Endothelial cell of hepatic sinusoid (primary cell): ENCODE measurements at regions not wholly inside any gene's neighbourhood (a gene's known extent, or its start where the extent isn't known, plus 50 kb on each side); places are given as distances from the start of the nearest gene placed in this dataset.

Source experiments
- in situ Hi-C: cut with HindIII; loops from 2 replicates; pipeline ENCODE4 v1.10.0; 2017; ENCODE audit warnings: low sequenced_read_pairs

GRCh38 chr17:74024871-74025531, 178.5 kb upstream of the RPL38 start:
- in situ Hi-C loops, result loop anchor here (5.0 kb wide), 1 partner anchor 88 kb away; no protein-coding TSS in a partner anchor

- in situ Hi-C loops, result no loop called here
Observed at GRCh38 chr17:74027444-74027843, 176.0 kb upstream of the RPL38 start.

- in situ Hi-C loops, result no loop called here
Observed at GRCh38 chr17:74028354-74029116, 174.9 kb upstream of the RPL38 start.

GRCh38 chr17:74031316-74032090, 172.0 kb upstream of the RPL38 start:
- in situ Hi-C loops, result no loop called here

GRCh38 chr17:74032222-74032621, 171.3 kb upstream of the RPL38 start:
- in situ Hi-C loops, result no loop called here

- in situ Hi-C loops, result no loop called here
Observed at GRCh38 chr17:74037320-74037719, 166.2 kb upstream of the RPL38 start.

GRCh38 chr17:74040291-74040690, 163.2 kb upstream of the RPL38 start:
- in situ Hi-C loops, result no loop called here

- in situ Hi-C loops, result no loop called here
Observed at GRCh38 chr17:74040729-74041128, 162.7 kb upstream of the RPL38 start.

GRCh38 chr17:74041869-74042640, 161.4 kb upstream of the RPL38 start:
- in situ Hi-C loops, result no loop called here

GRCh38 chr17:74042744-74043486, 160.6 kb upstream of the RPL38 start:
- in situ Hi-C loops, result no loop called here

GRCh38 chr17:74043976-74044375, 159.5 kb upstream of the RPL38 start:
- in situ Hi-C loops, result no loop called here

- in situ Hi-C loops, result no loop called here
Observed at GRCh38 chr17:74045608-74046280, 157.7 kb upstream of the RPL38 start.

- in situ Hi-C loops, result no loop called here
Observed at GRCh38 chr17:74049167-74049966, 154.1 kb upstream of the RPL38 start.

- in situ Hi-C loops, result no loop called here
Observed at GRCh38 chr17:74049967-74050458, 153.5 kb upstream of the RPL38 start.

- in situ Hi-C loops, result no loop called here
Observed at GRCh38 chr17:74051348-74051747, 152.1 kb upstream of the RPL38 start.

- in situ Hi-C loops, result no loop called here
Observed at GRCh38 chr17:74052993-74053711, 150.3 kb upstream of the RPL38 start.

- in situ Hi-C loops, result no loop called here
Observed at GRCh38 chr17:74053712-74054078, 149.8 kb upstream of the RPL38 start.

- in situ Hi-C loops, result no loop called here
Observed at GRCh38 chr17:74054249-74054648, 149.2 kb upstream of the RPL38 start.
